Kidney (tissue), 13 donors: ENCODE measurements at regions not wholly inside any gene's neighbourhood (a gene's known extent, or its start where the extent isn't known, plus 50 kb on each side); places are given as distances from the start of the nearest gene placed in this dataset.

Experiments
- DNase-seq, 5 donors: peaks; one replicate each; pipeline ENCODE4 v3.0.0-alpha.2; 2013 to 2020
- FAIRE-seq: peaks from 2 replicates; lab custom pipeline; 2012; peaks lifted over from hg19 to GRCh38; lab: Jason Lieb, UNC
- H3K27ac ChIP-seq, 2 donors: one replicate each; pipeline ENCODE4 v1.7.0; 2013; ENCODE audit warnings: low read depth in 2 of 2, low read length in 2 of 2, inconsistent platforms in 1 of 2
- H3K27me3 ChIP-seq: one replicate; pipeline ENCODE4 v1.7.1; 2013; ENCODE audit warnings: low read length, inconsistent platforms; ENCODE audit not compliant: control insufficient read depth, insufficient read depth
- H3K36me3 ChIP-seq, 3 donors: one replicate each; pipeline versions ENCODE4 v1.7.0 to v1.7.1; 2013; ENCODE audit warnings: low read length in 3 of 3, control low read depth in 1 of 3, inconsistent platforms in 1 of 3; ENCODE audit not compliant: insufficient read depth in 3 of 3, control insufficient read depth in 2 of 3
- H3K4me1 ChIP-seq, 3 donors: one replicate each; pipeline versions ENCODE4 v1.7.0 to v1.7.1; 2013; ENCODE audit warnings: low read length in 3 of 3, inconsistent platforms in 1 of 3, low read depth in 1 of 3; ENCODE audit not compliant: control insufficient read depth in 2 of 3, insufficient read depth in 2 of 3
- H3K4me3 ChIP-seq, 3 donors: one replicate each; pipeline versions ENCODE4 v1.7.0 to v1.8.1; 2013; ENCODE audit warnings: low read length in 3 of 3, control low read depth in 1 of 3, inconsistent platforms in 1 of 3
- H3K9ac ChIP-seq, 3 donors: one replicate each; pipeline versions ENCODE4 v1.7.0 to v1.7.1; 2013; ENCODE audit warnings: low read length in 3 of 3, control low read depth in 1 of 3, inconsistent platforms in 1 of 3
- H3K9me3 ChIP-seq, 3 donors: one replicate each; pipeline versions ENCODE4 v1.7.0 to v1.7.1; 2013; ENCODE audit warnings: low read length in 3 of 3, control low read depth in 1 of 3, inconsistent platforms in 1 of 3; ENCODE audit not compliant: control insufficient read depth in 2 of 3, insufficient read depth in 1 of 3
- CTCF ChIP-seq: IDR thresholded peaks from 3 replicates; pipeline ENCODE4 v1.5.1; 2012; ENCODE audit warnings: mild to moderate bottlenecking, moderate library complexity, borderline replicate concordance; ENCODE audit not compliant: insufficient read depth; ENCODE audit errors: extremely low read depth
- intact Hi-C: fragments of 100-400 bp; cut with DNase I; formaldehyde crosslinking; loops from one replicate; pipeline ENCODE4 v1.11.1; 2022
- donor health status: control.
- donor health status: control.
- donor health status: control.
- donor health status: control.
- donor health status: control.
- donor health status: DM: yes; HTN: yes; CAD: no.
- donor health status: Normal renal cell carcinoma (clear cell type).

GRCh38 chr2:104120171-104120570 lies 733.7 kb upstream of the POU3F3 start:
- FAIRE-seq = no peak
- no peak for TF ChIP-seq CTCF

DNA sequence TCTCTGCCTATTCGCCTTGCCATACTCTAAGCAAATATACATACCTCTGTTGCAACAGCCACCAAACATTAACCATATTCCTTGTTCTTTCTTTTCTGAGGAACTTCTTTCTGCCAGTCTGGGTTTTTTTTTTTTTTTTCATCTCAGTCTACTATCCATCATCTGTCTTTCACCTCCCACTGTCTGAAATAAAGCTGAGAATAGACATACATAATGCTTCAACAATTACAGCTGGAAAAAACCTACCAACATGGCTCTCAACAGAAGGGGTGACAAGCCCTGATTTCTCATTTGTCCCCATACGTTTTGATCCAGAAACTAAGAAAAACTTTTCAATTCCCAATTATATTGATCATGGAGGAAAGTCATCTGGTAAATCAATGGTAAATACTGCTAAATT lies 728.8 kb upstream of the POU3F3 start:
- no peak overlapping the region for H3K4me3 ChIP-seq
- TF ChIP-seq CTCF = no peak
- no peaks in the 10 kb centered on the region for H3K27me3 ChIP-seq
- H3K4me1 ChIP-seq = no peaks in the 10 kb centered on the region
- FAIRE-seq = no peak
- no peaks in the 10 kb centered on the region for H3K9me3 ChIP-seq
- no peaks in the 10 kb centered on the region for H3K36me3 ChIP-seq
- H3K9ac ChIP-seq = no peak overlapping the region
- DNase-seq = no peak
- no peak overlapping the region for H3K27ac ChIP-seq
- intact Hi-C loops = no loop called here

More at GRCh38 chr2:104120171-104120570, 733.7 kb upstream of the POU3F3 start:
- no peaks in the 10 kb centered on the region for H3K4me1 ChIP-seq
- H3K4me3 ChIP-seq = no peak overlapping the region
- no peak for DNase-seq
- H3K27ac ChIP-seq = no peak overlapping the region
- H3K9me3 ChIP-seq = no peaks in the 10 kb centered on the region
- intact Hi-C loops = no loop called here
- H3K27me3 ChIP-seq = no peaks in the 10 kb centered on the region
- H3K36me3 ChIP-seq = no peaks in the 10 kb centered on the region
- H3K9ac ChIP-seq = no peak overlapping the region

DNA sequence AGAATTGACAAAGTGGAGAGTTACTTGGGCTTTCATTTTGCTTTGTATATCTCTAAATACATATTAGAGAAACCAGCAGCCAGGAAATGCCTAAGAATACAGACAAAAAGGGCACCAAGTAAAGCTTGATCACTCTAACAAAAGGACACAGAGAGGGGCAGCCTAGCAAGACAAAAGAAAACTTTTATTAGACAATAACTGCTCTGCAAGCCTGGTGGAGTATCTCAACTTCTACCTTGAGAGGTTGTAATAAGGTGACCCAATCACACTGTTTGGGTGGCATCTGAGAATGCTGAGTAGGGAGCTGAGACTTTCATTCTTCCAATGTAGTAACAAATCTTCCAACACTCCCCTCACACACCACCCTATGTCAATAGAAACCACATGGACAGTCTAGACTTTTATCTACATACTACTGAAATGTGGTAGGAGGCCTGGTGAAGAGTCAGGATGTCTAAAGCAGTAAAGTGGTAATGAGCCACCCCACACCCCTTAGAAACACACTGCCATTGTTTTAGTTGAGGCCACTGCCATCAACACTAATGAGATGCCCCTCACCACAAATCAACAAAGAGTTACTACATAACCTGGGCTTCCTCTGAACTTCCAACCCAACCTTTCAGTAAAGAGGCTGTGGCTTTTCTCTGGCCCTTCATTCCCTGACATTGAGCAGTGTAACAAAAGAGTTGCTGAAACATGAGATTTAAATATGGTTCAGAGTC lies 726.7 kb upstream of the POU3F3 start:
- FAIRE-seq = no peak

More for the DNA sequence above, 726.7 kb upstream of the POU3F3 start:
- intact Hi-C loops = no loop called here
- Histone ChIP-seq H3K9me3 (no peaks in the 10 kb centered on the region), H3K4me3 (no peak overlapping the region), H3K27me3 (no peaks in the 10 kb centered on the region), H3K9ac (no peak overlapping the region), H3K36me3 (no peaks in the 10 kb centered on the region), H3K4me1 (no peaks in the 10 kb centered on the region), H3K27ac (no peak overlapping the region)
- TF ChIP-seq CTCF = no peak
- DNase-seq = no peak
